ENCODE measurements at regions not wholly inside any gene's neighbourhood (a gene's known extent, or its start where the extent isn't known, plus 50 kb on each side); places are given as distances from the start of the nearest gene placed in this dataset.

DNA sequence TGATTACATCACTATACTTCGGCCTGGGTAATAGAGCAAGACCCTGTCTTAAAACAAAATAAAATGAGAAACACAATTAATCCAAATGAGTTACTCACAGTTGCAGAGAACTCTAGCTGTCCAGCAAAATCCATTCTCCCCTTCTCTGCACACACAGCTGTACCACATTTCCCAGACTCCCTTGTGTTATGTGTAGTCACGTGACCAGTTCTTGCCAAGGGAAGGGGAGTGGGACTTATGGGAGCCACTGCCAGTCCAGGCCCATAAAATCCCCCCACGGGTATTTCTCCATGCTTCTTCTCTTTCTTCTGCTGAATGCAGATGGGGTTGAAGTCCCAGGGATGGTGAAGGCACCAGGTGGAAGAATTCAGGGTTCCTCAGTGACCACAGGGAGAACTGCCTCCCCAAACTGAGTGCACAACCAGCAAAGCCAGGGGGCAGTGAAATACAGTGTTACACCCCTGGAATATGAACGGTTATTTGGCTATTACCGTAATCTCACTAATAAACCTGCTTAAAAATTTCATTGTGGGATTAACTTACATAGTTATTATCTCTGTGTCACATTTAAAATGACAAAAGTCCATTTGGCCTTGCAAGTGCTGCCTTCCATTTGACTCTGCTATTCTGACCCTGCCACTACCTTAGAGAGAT lies 85.6 kb upstream of the FMN2 start:
- TF ChIP-seq, protein P1, sequence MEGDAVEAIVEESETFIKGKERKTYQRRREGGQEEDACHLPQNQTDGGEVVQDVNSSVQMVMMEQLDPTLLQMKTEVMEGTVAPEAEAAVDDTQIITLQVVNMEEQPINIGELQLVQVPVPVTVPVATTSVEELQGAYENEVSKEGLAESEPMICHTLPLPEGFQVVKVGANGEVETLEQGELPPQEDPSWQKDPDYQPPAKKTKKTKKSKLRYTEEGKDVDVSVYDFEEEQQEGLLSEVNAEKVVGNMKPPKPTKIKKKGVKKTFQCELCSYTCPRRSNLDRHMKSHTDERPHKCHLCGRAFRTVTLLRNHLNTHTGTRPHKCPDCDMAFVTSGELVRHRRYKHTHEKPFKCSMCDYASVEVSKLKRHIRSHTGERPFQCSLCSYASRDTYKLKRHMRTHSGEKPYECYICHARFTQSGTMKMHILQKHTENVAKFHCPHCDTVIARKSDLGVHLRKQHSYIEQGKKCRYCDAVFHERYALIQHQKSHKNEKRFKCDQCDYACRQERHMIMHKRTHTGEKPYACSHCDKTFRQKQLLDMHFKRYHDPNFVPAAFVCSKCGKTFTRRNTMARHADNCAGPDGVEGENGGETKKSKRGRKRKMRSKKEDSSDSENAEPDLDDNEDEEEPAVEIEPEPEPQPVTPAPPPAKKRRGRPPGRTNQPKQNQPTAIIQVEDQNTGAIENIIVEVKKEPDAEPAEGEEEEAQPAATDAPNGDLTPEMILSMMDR (IDR thresholded peaks at IDR 0.05; ENCODE audit: insufficient read depth, low read length, poor library complexity, severe bottlenecking) = no peak
- TF ChIP-seq EZH2phosphoT487 (conservative IDR thresholded peaks at IDR 0.05; ENCODE audit: low read length) = no peak
